Middle frontal gyrus (tissue), 1 donor: ENCODE measurements at regions not wholly inside any gene's neighbourhood (a gene's known extent, or its start where the extent isn't known, plus 50 kb on each side); places are given as distances from the start of the nearest gene placed in this dataset.
"Not testable (repeated sequence)": the region's sequence is repeated elsewhere in the genome, so short reads cannot be mapped to it uniquely, and the experiment has no call there.

Experiments
- DNase-seq: peaks from one replicate; pipeline ENCODE4 v3.0.0-alpha.2; 2015; ENCODE audit warnings: low spot score; ENCODE audit errors: extremely low spot score

- DNase-seq: no peak
These were observed 148.6 kb upstream of the ELL2 start for GRCh38 chr5:96110300-96110699.

GRCh38 chr5:96108629-96109028, 147.0 kb upstream of the ELL2 start:
- DNase-seq: not testable (repeated sequence)

GRCh38 chr5:96103829-96104228, 142.2 kb upstream of the ELL2 start:
- DNase-seq: not testable (repeated sequence)

GRCh38 chr5:96101358-96102089, 139.9 kb upstream of the ELL2 start:
- no peak for DNase-seq

- DNase-seq: not testable (repeated sequence)
These were observed 135.8 kb upstream of the ELL2 start for GRCh38 chr5:96097488-96097887.

GRCh38 chr5:96096724-96097123, 135.1 kb upstream of the ELL2 start:
- DNase-seq: no peak

- no peak for DNase-seq
These were observed 133.3 kb upstream of the ELL2 start for GRCh38 chr5:96094904-96095303.

GRCh38 chr5:96093890-96094381, 132.3 kb upstream of the ELL2 start:
- no peak for DNase-seq

GRCh38 chr5:96093340-96093739, 131.7 kb upstream of the ELL2 start:
- no peak for DNase-seq

- DNase-seq: no peak
These were observed 130.2 kb upstream of the ELL2 start for GRCh38 chr5:96091874-96092273.

GRCh38 chr5:96090215-96090614, 128.6 kb upstream of the ELL2 start:
- DNase-seq: no peak

GRCh38 chr5:96088706-96089498, 127.3 kb upstream of the ELL2 start:
- no peak for DNase-seq

- DNase-seq: no peak
These were observed 126.3 kb upstream of the ELL2 start for GRCh38 chr5:96087939-96088338.

GRCh38 chr5:96084874-96085506, 123.3 kb upstream of the ELL2 start:
- no peak for DNase-seq

- no peak for DNase-seq
These were observed 121.8 kb upstream of the ELL2 start for GRCh38 chr5:96083361-96083881.

GRCh38 chr5:96081276-96081858, 119.7 kb upstream of the ELL2 start:
- DNase-seq: no peak

- no peak for DNase-seq
These were observed 118.9 kb upstream of the ELL2 start for GRCh38 chr5:96080557-96080956.

GRCh38 chr5:96079962-96080361, 118.3 kb upstream of the ELL2 start:
- DNase-seq: no peak

GRCh38 chr5:96079075-96079474, 117.4 kb upstream of the ELL2 start:
- no peak for DNase-seq

GRCh38 chr5:96076451-96076850, 114.8 kb upstream of the ELL2 start:
- DNase-seq: no peak

GRCh38 chr5:96075579-96076289, 114.1 kb upstream of the ELL2 start:
- no peak for DNase-seq
